GM10266 (cell line): ENCODE measurements at regions not wholly inside any gene's neighbourhood (a gene's known extent, or its start where the extent isn't known, plus 50 kb on each side); places are given as distances from the start of the nearest gene placed in this dataset.
"Not testable (repeated sequence)": the region's sequence is repeated elsewhere in the genome, so short reads cannot be mapped to it uniquely, and the experiment has no call there.

Experiments used
- DNase-seq: peaks from one replicate; pipeline ENCODE4 v3.0.0; 2012; ENCODE audit errors: extremely low spot score
- TF ChIP-seq, protein P1 (sequence below): IDR thresholded peaks from 2 replicates; pipeline ENCODE4 v1.5.1; 2012; ENCODE audit warnings: mild to moderate bottlenecking, low read depth; ENCODE audit not compliant: control insufficient read depth, insufficient read depth; ENCODE audit errors: missing control alignments

DNA sequence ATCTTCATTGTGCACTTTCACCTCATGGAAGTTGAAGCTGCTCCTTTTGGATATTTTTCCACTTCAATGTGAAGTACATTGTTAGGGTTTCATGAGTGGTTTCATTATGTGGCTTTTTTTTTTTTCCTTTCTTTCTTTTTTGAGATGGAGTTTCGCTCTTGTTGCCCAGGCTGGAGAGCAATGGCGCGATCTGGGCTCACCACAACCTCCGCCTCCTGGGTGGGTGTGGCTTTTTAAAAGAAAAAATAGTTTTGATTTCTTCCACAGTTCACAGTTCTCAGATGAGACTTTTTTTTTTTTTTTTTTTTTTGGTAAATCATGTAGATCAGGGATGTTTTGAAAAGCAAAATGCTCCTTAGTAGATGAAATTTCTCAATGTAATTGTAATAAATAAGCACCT, 652.3 kb upstream of the ANKRD30A start:
- DNase-seq: no peak
- TF ChIP-seq, protein P1, sequence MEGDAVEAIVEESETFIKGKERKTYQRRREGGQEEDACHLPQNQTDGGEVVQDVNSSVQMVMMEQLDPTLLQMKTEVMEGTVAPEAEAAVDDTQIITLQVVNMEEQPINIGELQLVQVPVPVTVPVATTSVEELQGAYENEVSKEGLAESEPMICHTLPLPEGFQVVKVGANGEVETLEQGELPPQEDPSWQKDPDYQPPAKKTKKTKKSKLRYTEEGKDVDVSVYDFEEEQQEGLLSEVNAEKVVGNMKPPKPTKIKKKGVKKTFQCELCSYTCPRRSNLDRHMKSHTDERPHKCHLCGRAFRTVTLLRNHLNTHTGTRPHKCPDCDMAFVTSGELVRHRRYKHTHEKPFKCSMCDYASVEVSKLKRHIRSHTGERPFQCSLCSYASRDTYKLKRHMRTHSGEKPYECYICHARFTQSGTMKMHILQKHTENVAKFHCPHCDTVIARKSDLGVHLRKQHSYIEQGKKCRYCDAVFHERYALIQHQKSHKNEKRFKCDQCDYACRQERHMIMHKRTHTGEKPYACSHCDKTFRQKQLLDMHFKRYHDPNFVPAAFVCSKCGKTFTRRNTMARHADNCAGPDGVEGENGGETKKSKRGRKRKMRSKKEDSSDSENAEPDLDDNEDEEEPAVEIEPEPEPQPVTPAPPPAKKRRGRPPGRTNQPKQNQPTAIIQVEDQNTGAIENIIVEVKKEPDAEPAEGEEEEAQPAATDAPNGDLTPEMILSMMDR: no peak

DNA sequence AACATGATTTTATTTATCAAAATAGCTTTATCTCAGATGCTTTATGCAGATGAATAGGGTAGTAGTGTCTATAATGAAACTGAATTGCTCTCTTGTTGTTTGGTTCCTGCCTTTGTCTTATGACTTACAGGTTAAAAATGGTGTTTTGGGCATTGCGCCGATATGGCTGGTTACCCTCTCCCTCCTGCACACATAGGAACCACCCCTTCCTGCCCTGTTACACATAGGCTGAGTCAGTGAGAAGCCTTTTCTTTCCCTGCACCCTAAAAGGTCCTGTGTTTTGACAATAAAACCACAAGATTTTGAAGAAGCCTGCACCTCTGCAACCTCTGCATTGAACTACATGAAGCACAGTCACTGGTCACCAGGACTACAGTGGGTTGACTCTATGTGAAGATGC, 655.8 kb upstream of the ANKRD30A start:
- TF ChIP-seq, protein P1: no peak

DNA sequence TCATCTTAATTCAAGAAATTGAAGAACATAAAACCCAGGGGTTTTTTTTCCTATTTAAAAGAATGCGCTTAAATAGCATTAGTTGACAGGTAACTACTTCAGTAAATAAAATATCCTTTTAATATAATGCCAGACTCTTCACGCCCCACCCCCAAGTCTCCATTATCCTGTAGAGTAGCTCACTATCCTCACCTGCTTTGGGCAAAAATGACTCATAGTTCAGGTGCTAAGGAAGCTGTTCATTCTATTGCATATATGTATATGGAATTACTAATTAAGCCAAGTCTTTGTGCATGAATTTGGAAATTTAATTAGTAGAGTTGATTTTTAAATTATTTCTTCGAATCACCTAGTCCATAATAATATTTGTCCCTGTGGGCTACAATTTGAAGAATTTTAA, 656.8 kb upstream of the ANKRD30A start:
- TF ChIP-seq, protein P1: no peak
- DNase-seq: no peak

More for the DNA sequence above, 655.8 kb upstream of the ANKRD30A start:
- no peak for DNase-seq

DNA sequence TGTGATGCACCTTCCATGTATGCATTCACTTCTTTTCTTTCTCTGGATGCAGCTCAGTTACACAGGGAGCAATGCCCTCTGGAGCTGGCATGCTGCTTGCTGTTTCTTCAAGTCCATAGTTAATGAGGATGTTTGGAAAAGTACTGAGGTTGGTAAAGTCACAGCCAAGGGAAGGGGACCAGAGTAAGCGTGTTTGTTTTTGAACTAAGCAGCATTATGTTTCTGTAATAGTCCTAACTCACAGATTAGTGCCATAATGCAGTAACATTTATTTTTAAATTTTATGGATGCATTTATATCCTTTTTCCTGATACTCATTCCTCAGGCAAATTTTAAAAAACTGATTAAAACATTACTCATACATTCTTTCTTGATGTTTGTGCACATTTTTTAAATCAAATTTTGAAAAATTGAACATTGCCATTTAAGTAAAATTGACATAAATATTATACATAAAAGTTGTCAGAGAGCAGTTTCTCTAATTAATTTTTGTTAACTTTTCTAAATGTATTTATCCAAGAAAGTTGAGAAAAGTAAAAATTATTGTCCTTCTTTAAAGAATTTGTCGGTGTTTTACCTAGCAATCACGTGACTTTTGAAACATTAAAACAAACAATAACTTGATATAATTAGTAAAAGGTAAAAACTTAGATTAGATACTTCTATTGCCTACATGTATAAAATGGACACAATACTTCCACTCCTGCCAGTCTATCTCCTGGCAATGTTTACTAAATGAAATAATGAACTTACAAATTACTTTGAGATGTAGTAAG, 659.6 kb upstream of the ANKRD30A start:
- TF ChIP-seq, protein P1: no peak
- DNase-seq: no peak

DNA sequence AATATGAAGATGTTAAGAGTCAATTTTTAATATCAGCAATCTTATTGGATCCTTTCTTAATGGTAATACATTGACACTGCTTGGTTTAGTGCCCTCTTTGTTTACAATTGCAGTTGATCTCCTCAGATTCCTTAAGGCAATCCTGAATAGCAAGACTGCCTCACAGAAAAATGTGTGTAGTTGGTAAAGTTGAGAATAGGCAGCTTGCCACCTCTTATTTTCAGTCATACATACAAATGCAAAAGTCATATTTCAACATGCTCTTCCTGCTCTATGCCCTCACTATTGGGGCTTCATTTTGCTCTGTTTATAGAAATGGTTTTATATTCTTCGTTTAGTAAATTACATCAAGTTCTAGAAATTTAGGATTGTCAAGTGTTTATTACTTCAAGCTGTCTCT, 661.1 kb upstream of the ANKRD30A start:
- TF ChIP-seq, protein P1: no peak
- no peak for DNase-seq

DNA sequence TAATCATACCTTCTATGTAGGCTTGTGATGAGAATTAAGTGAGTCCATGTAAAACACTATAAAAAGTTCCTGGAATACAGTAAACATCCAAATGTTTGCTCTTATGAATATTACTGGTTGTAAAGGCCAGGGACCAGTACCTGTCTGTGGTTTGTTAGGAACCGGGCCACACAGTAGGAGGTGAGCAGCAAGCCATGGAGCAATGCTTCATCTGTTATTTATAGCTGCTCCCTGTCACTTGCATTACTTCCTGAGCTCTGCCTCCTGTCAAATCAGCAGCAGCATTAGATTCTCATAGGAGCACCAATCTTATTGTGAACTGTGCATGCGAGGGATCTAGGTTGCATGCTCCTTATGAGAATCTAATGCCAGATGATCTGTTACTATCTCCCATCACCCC, 662.0 kb upstream of the ANKRD30A start:
- TF ChIP-seq, protein P1: no peak

DNA sequence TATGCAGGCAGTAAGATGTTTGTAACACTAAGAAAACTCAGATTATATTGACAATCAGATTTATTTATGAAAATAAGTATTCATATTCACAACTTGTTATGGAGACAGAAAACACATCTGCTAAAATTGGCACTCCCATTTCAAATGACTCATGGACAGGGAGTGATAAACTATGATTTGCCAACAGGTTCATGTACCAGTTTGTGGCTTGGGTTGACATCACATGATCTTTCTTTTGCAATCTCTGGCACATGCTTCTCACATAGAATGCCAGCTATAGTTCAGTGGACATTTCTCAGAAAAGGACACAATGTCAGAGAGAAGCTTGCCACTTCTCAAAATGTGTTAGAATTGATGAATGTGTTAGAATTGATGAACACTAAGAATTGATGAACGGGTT, 663.2 kb upstream of the ANKRD30A start:
- TF ChIP-seq, protein P1: no peak

More for the DNA sequence above, 662.0 kb upstream of the ANKRD30A start:
- no peak for DNase-seq

DNA sequence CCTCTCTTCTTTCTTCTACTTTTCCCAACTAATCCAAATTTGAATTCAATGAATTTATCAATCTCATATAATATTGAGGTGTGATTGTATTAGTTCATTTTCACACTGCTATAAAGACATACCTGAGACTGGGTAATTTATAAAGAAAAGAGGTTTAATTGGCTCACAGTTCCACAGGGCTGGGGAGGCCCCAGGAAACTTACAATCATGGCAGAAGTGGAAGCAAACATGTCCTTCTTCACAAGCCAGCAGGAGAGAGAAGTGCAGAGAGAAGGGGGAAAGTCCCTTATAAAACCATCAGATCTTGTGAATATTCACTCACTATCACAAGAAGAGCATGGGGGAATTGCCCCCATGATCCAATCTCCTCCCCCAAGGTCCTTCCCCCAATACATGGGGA, 667.0 kb upstream of the ANKRD30A start:
- not testable (repeated sequence) for DNase-seq

More for the DNA sequence above, 663.2 kb upstream of the ANKRD30A start:
- no peak for DNase-seq
